GM12874 (cell line): ENCODE measurements at regions not wholly inside any gene's neighbourhood (a gene's known extent, or its start where the extent isn't known, plus 50 kb on each side); places are given as distances from the start of the nearest gene placed in this dataset.

ENCODE experiments used
- TF ChIP-seq, protein P1 (sequence below): IDR thresholded peaks from 2 replicates; pipeline ENCODE4 v1.5.1; 2011; ENCODE audit warnings: low read depth, mild to moderate bottlenecking, control low read depth, low read length, moderate library complexity; ENCODE audit not compliant: insufficient read depth

DNA sequence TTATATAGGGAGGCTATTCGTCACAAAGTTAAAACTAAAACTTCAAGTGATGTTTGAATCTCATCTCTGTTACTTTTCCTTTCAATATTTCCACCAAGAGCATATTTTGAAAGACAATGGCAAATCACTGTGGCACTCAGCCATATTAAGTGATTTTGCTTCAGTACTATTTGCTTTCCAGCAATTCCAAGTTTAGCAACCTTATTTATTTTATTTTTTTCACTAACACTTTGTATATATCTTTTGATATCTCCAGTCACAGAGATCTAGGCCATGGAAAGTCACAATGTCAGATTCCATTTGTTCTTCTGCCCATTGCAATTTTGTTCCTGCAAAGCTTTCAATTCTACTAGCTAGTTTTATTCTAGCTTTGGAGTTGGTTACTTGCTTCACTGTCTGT is 1514.5 kb upstream of the ADGRL3 start:
- TF ChIP-seq, protein P1, sequence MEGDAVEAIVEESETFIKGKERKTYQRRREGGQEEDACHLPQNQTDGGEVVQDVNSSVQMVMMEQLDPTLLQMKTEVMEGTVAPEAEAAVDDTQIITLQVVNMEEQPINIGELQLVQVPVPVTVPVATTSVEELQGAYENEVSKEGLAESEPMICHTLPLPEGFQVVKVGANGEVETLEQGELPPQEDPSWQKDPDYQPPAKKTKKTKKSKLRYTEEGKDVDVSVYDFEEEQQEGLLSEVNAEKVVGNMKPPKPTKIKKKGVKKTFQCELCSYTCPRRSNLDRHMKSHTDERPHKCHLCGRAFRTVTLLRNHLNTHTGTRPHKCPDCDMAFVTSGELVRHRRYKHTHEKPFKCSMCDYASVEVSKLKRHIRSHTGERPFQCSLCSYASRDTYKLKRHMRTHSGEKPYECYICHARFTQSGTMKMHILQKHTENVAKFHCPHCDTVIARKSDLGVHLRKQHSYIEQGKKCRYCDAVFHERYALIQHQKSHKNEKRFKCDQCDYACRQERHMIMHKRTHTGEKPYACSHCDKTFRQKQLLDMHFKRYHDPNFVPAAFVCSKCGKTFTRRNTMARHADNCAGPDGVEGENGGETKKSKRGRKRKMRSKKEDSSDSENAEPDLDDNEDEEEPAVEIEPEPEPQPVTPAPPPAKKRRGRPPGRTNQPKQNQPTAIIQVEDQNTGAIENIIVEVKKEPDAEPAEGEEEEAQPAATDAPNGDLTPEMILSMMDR, result no peak

DNA sequence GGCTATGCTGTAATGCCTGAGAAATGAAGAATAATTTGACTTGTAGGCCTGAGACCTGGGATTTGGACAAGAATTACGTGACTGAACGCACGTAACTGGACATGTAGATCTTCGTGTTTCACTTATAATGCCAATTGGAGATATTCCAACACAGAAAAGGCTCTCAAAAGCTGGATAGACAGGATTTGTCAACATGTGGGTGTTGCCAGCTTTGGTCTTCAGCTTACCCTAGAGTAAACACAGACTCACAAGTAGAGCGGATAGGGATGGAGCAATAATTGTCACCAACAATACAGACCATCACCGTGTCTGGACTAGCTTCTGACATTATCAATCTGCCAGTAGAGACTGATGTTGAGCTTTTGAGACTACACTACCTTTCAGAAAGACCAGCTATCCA is 1511.0 kb upstream of the ADGRL3 start:
- TF ChIP-seq, protein P1, result no peak

DNA sequence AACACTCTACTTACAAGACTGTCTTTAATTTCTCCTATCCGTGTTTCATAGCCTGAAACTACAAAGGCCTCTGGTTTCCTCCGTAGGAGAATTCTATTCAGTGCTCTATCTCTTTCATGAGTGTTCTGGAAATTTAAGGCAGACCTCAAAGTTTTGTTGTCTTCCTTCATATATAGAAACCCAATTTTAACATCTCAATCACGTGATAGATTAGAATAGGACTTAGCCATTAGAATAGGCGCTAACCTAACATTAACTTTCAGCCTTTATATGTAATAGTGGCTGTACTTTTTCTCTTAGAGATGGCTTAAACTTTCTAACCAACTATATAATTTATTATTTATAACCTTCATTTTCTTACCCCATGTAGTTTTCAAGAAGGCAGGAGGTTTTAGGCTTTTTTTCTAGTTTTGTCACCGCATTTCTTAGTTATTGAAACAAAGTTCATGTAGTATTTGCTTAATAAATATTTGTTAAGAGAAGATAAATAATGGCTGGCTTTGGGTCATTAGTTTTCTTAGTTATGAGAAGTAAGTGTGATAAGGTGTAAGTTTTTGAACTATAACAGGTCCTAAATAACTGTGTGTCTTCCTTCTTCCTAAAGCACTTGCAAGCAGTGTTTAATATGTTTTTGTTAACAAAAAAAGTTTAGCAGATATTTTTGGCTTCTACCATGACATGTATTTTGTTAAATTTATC is 1504.6 kb upstream of the ADGRL3 start:
- TF ChIP-seq, protein P1, result no peak

DNA sequence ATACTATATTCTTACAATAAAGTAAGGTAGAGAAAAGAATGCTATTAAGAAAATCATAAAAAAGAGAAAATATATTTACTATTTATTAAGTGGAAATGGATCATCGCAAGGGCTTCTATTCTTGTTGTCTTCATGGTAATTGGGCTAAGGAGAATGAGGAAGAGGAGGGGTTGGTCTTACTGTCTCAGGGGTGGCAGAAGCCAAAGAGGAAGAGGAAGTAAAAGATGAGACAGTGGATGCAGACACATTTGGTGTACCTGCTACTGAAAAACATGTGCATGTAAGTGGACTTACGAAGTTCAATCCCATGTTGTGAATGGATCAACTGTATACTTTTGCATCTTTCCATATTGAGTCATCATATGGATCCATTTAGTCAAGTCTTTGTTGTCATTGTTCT is 1502.1 kb upstream of the ADGRL3 start:
- TF ChIP-seq, protein P1, result no peak

DNA sequence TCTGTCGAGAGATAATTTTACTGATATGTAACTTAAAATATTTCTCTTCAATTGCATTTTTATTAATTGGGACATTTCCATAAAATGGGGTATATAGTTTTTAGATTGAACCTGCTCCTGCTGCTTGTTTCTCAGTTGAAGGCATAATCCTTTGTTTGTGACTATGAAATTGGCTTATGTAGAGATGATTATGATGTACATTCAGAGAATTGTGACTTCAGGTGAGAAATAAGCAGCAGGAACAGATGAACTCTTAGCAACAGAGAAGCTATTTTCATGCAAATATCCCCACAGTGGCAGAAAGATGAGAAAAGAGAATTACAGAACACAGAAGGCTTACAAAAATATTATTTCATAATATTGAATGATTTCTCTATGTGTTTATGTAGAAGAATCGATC is 1499.5 kb upstream of the ADGRL3 start:
- TF ChIP-seq, protein P1, result no peak

DNA sequence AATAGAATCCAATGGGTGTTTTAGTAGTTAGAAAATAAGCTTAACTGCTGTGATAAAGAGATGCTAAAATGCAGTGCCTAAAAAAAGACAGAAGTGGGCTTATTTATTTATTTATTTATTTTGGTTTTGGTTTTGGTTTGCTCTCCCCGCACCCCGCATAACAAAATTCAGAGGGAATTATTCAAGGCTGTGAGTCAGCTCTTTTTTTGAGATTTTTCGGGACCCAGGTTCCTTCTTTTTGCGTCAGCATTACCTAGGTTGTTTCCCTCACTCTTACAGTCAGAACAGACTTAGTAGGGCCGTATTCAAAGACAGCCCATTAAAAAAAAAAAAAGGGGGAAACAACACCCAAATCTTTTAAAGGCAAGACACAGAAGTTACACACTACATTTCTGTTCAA is 1495.5 kb upstream of the ADGRL3 start:
- TF ChIP-seq, protein P1, result no peak

DNA sequence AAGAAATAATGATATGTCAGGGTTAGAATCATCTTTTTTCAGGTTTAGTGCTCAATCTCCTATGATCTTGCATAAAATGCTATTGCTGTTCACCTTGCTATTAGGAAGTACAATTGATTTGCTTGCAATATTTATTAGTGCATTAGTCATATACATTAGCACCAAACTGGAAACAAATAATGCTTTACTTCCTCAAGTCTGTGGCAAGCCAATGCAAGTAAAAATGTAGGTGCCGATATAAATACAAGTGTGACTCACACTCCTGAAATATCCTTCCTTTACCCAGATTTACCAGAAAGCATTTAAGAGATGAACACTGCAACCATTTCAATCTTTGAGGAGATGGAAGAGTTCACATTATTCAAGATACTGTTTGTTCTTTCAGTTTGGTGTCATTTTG is 1487.7 kb upstream of the ADGRL3 start:
- TF ChIP-seq, protein P1, result no peak
